GM21723 (cell line): ENCODE measurements at regions not wholly inside any gene's neighbourhood (a gene's known extent, or its start where the extent isn't known, plus 50 kb on each side); places are given as distances from the start of the nearest gene placed in this dataset.

ENCODE experiments used
- ATAC-seq: cut with Tn5 transposase; IDR thresholded peaks from one replicate; pipeline ENCODE4 v1.9.1; 2021; ENCODE audit warnings: mild to moderate bottlenecking, moderate library complexity; ENCODE audit not compliant: unreplicated experiment

- no peak for ATAC-seq
These were observed 109.1 kb upstream of the ID2 start for GRCh38 chr2:8572712-8573233.

- ATAC-seq: no peak
These were observed 108.5 kb upstream of the ID2 start for GRCh38 chr2:8573234-8573941.

- ATAC-seq: no peak
These were observed 108.0 kb upstream of the ID2 start for GRCh38 chr2:8573942-8574195.

GRCh38 chr2:8574196-8575037 is 107.4 kb upstream of the ID2 start:
- ATAC-seq: peak; percentile 74

GRCh38 chr2:8575038-8575833 is 106.6 kb upstream of the ID2 start:
- no peak for ATAC-seq

- no peak for ATAC-seq
These were observed 105.9 kb upstream of the ID2 start for GRCh38 chr2:8575834-8576423.

GRCh38 chr2:8576525-8577167 is 105.2 kb upstream of the ID2 start:
- ATAC-seq: no peak

GRCh38 chr2:8577573-8577972 is 104.3 kb upstream of the ID2 start:
- ATAC-seq: no peak

GRCh38 chr2:8578335-8579244 is 103.3 kb upstream of the ID2 start:
- no peak for ATAC-seq

- ATAC-seq: no peak
These were observed 102.3 kb upstream of the ID2 start for GRCh38 chr2:8579485-8580085.

- no peak for ATAC-seq
These were observed 101.3 kb upstream of the ID2 start for GRCh38 chr2:8580316-8581233.

GRCh38 chr2:8581234-8581561 is 100.7 kb upstream of the ID2 start:
- ATAC-seq: no peak

GRCh38 chr2:8581601-8582041 is 100.2 kb upstream of the ID2 start:
- ATAC-seq: no peak

- no peak for ATAC-seq
These were observed 99.7 kb upstream of the ID2 start for GRCh38 chr2:8582191-8582590.

- ATAC-seq: no peak
These were observed 99.0 kb upstream of the ID2 start for GRCh38 chr2:8582651-8583399.

- ATAC-seq: peak; percentile 86
These were observed 98.3 kb upstream of the ID2 start for GRCh38 chr2:8583400-8584173.
